ENCODE measurements at regions not wholly inside any gene's neighbourhood (a gene's known extent, or its start where the extent isn't known, plus 50 kb on each side); places are given as distances from the start of the nearest gene placed in this dataset.

DNA sequence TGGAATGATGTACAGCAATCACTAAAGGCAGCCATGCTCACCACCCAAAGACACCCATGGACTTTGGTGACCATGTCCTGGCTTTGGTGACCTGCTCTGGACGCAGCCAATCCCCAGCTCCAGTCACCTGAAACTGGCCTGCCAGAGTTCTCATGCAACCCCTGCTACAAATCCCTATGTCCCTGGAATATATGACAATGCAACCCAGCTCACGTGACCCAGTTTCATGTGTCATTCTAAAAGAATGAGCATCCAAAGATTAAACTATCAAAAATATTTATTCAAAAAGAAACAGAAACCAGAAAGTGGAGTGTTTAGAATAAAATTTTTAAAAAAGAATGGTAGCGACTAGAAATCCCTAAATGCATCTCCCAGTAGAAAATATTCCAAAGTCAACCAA is 203.3 kb upstream of the IRS2 start:
- TF ChIP-seq POLR2A (IDR thresholded peaks at IDR 0.05) = no peak
- no peak for TF ChIP-seq CTCF (IDR thresholded peaks at IDR 0.05)

All from lower leg skin (tissue), 3 donors.